K562 (cell line): ENCODE measurements at regions not wholly inside any gene's neighbourhood (a gene's known extent, or its start where the extent isn't known, plus 50 kb on each side); places are given as distances from the start of the nearest gene placed in this dataset.

Experiments used
- ATAC-seq: fragments of 200-7000 bp; cut with Tn5 transposase; 3 replicates; pipeline ENCODE4 v1.9.1; 2020; ENCODE audit warnings: moderate library complexity
- BruUV-seq: library from RNA; stranded (reverse); fragments of 400-500 nt; replicated peaks from 2 replicates; lab custom pipeline; 2021; lab: Mats Ljungman, UMichigan
- CTCF ChIA-PET: fragments of 300-600 bp; formaldehyde crosslinking; extraction: SDS; loops from one replicate; lab custom pipeline; 2021; ENCODE audit warnings: low intra/inter-chr PET ratio; lab: Yijun Ruan, JAX
- POLR2A ChIA-PET: fragments of 300-600, 350-650 bp; sonication (Branson Sonifier 250); formaldehyde crosslinking; extraction: SDS; loops from one replicate; lab custom pipeline; 2021; ENCODE audit warnings: antibody characterized with exemption, inconsistent platforms; lab: Yijun Ruan, JAX
- DNase-seq, 4 experiments: peaks; one replicate each; pipeline versions ENCODE4 v3.0.0 to v3.0.0-alpha.2; 2011 to 2018; ENCODE audit warnings: low spot score in 3 of 4, mixed read lengths in 3 of 4; ENCODE audit errors: extremely low read depth in 1 of 4
- FAIRE-seq: peaks from 2 replicates; lab custom pipeline; 2011; peaks lifted over from hg19 to GRCh38; lab: Jason Lieb, UNC
- H2AFZ ChIP-seq: 2 replicates; pipeline ENCODE4 v1.6.0; 2011; ENCODE audit warnings: low read depth, low read length, control low read depth, inconsistent platforms
- H3K27ac ChIP-seq: fragments of 200-600 bp; 3 replicates; pipeline ENCODE4 v1.8.0; 2011; ENCODE audit warnings: low read depth, mild to moderate bottlenecking, control low read depth, inconsistent platforms, low read length, moderate library complexity, mixed read lengths; ENCODE audit errors: extremely low read depth
- H3K27me3 ChIP-seq, 2 experiments: fragments of 300-600 bp in 1 of 2; 2 replicates in 1 of 2; 3 replicates in 1 of 2; pipeline versions ENCODE4 v1.6.0 to v1.8.0; 2011; ENCODE audit warnings: inconsistent platforms in 2 of 2, low read length in 2 of 2, mild to moderate bottlenecking in 1 of 2, mixed read lengths in 1 of 2, moderate library complexity in 1 of 2; ENCODE audit not compliant: control insufficient read depth in 2 of 2, insufficient read depth in 2 of 2
- H3K36me3 ChIP-seq: fragments of 300-600 bp; 3 replicates; pipeline ENCODE4 v1.8.0; 2011; ENCODE audit warnings: mild to moderate bottlenecking, low read length, inconsistent platforms; ENCODE audit not compliant: control insufficient read depth, insufficient read depth
- H3K4me1 ChIP-seq, 2 experiments: fragments of 200-600 bp in 1 of 2; replicated peaks in 1 of 2; 2 replicates in 1 of 2; 3 replicates in 1 of 2; pipeline versions ENCODE4 v1.5.1 to v1.8.0; 2011; ENCODE audit warnings: inconsistent platforms in 2 of 2, low read length in 2 of 2, mild to moderate bottlenecking in 1 of 2, mixed read lengths in 1 of 2, moderate library complexity in 1 of 2; ENCODE audit not compliant: control insufficient read depth in 2 of 2, insufficient read depth in 2 of 2
- H3K4me2 ChIP-seq: 2 replicates; pipeline ENCODE4 v1.6.1; 2011; ENCODE audit warnings: low read length, control low read depth, inconsistent platforms, mixed read lengths; ENCODE audit not compliant: insufficient read depth
- H3K4me3 ChIP-seq: fragments of 200-600 bp; sonication (generic), shearing (Covaris generic); 2 replicates; pipeline ENCODE4 v1.5.1; 2016; ENCODE audit warnings: control low read depth, inconsistent platforms
- H3K79me2 ChIP-seq: fragments of 200-600 bp; 3 replicates; pipeline ENCODE4 v1.8.0; 2011; ENCODE audit warnings: low read length, inconsistent platforms; ENCODE audit not compliant: control insufficient read depth, insufficient read depth
- H3K9ac ChIP-seq, 2 experiments: 2 replicates each; pipeline versions ENCODE4 v1.6.0 to v1.6.1; 2011; ENCODE audit warnings: low read depth in 2 of 2, low read length in 2 of 2, control low read depth in 1 of 2, inconsistent platforms in 1 of 2, mild to moderate bottlenecking in 1 of 2, mixed read lengths in 1 of 2; ENCODE audit not compliant: insufficient read depth in 1 of 2
- H3K9me1 ChIP-seq: one replicate; pipeline ENCODE4 v1.6.0; 2011; ENCODE audit warnings: inconsistent platforms, mild to moderate bottlenecking, low read length, moderate library complexity; ENCODE audit not compliant: control insufficient read depth, insufficient read depth
- H3K9me3 ChIP-seq: replicated peaks from 2 replicates; pipeline ENCODE4 v1.5.1; 2011; ENCODE audit warnings: low read depth, low read length, inconsistent platforms; ENCODE audit not compliant: control insufficient read depth, insufficient read depth
- H4K20me1 ChIP-seq: replicated peaks from 2 replicates; pipeline ENCODE4 v1.6.1; 2011; ENCODE audit warnings: low read length, inconsistent platforms, mixed read lengths; ENCODE audit not compliant: control insufficient read depth, insufficient read depth
- CHD1 ChIP-seq: fragments of 200-600 bp; sonication (generic); IDR thresholded peaks from one replicate; pipeline ENCODE4 v1.6.1; 2012; ENCODE audit warnings: mild to moderate bottlenecking, moderate library complexity, low read length, inconsistent platforms
- EHMT2 ChIP-seq: fragments of 450-650 bp; IDR thresholded peaks from 2 replicates; pipeline ENCODE4 v1.6.1; 2018; ENCODE audit warnings: antibody characterized with exemption
- GATAD2B ChIP-seq: fragments of 450-650 bp; IDR thresholded peaks from 2 replicates; pipeline ENCODE4 v1.6.1; 2017; ENCODE audit warnings: mild to moderate bottlenecking, borderline replicate concordance
- NFIC ChIP-seq: fragments of 450-650 bp; IDR thresholded peaks from 2 replicates; pipeline ENCODE4 v1.6.1; 2017; ENCODE audit warnings: mild to moderate bottlenecking, inconsistent platforms
- RAD21 ChIP-seq, 2 experiments: fragments of 250-450 bp in 1 of 2; fragments of 450-650 bp in 1 of 2; sonication (Bioruptor Pico) in 1 of 2; formaldehyde crosslinking in 1 of 2; IDR thresholded peaks in 1 of 2; conservative IDR thresholded peaks in 1 of 2; 2 replicates each; pipeline versions ENCODE4 v1.4.0 to v1.8.0; 2020 to 2022; ENCODE audit warnings: mild to moderate bottlenecking in 2 of 2, moderate library complexity in 1 of 2
- TEAD2 ChIP-seq: fragments of 450-650 bp; IDR thresholded peaks from 2 replicates; pipeline ENCODE4 v1.6.1; 2016; ENCODE audit warnings: missing genetic modification characterization, control low read depth, missing compliant biosample characterization
- ZBTB1 ChIP-seq: sonication (generic); formaldehyde crosslinking; IDR thresholded peaks from 2 replicates; pipeline ENCODE4 v1.8.1; 2023; ENCODE audit warnings: missing genetic modification reagents, low read depth, mild to moderate bottlenecking, borderline replicate concordance
- ZNF133 ChIP-seq: fragments of 250-450 bp; sonication (Bioruptor Pico); IDR thresholded peaks from 2 replicates; pipeline ENCODE4 v1.4.0; 2020; ENCODE audit warnings: mild to moderate bottlenecking
- WGBS: fragments of 100-300 bp; shearing (Covaris generic); methylation state at CpG from one replicate; pipeline ENCODE4 v1.1.6; 2016; ENCODE audit warnings: low coverage, mixed read lengths; ENCODE audit not compliant: insufficient coverage; ENCODE audit errors: missing lambda C conversion rate; 5-methylcytosine and 5-hydroxymethylcytosine counted together
- in situ Hi-C: fragments of 300-500 bp; cut with MboI; formaldehyde crosslinking; loops from 4 replicates; pipeline ENCODE4 v1.15.0; 2018; ENCODE audit warnings: inconsistent platforms, mixed read lengths
- intact Hi-C: fragments of 100-400 bp; cut with micrococcal nuclease; formaldehyde crosslinking; loops from 2 replicates; pipeline ENCODE4 v1.14.2; 2022
- TF ChIP-seq, protein P1 (sequence below): sonication (generic); formaldehyde crosslinking; IDR thresholded peaks from 2 replicates; pipeline ENCODE4 v1.8.0; 2022; ENCODE audit warnings: missing genetic modification reagents, mild to moderate bottlenecking, borderline replicate concordance
- TF ChIP-seq, protein P2 (sequence below): sonication (generic); formaldehyde crosslinking; IDR thresholded peaks from 2 replicates; pipeline ENCODE4 v1.9.0; 2022; ENCODE audit warnings: mild to moderate bottlenecking, missing genetic modification reagents

DNA sequence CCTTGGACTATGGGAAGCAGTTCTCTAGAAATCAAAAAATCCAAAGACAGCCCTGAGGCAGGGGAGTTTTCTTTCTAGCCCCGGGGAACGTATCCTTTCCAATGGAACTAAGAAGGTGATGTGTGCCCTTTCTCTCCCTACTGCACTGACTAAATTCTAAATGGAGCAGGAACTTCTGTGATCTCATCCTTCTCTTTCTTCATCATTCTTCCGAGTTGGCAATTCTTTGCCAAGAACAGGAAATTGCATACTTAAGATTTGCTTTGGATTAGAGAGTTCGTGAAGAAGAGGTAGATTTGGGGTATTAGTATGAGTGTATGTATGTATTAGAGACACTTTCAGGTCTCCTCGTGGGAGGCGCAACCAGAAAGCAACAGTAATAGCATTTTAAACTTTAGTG is 178.0 kb upstream of the PIK3R1 start (continued):
- TF ChIP-seq CHD1 (no peak), GATAD2B (no peak), TEAD2 (tag) (no peak), RAD21 (CRISPR knock-in tag; conservative IDR thresholded peaks at IDR 0.05 in 1 of 2, IDR thresholded peaks at IDR 0.05 in 1 of 2) (no peak)
- TF ChIP-seq, all 486 proteins: peak for 0

DNA sequence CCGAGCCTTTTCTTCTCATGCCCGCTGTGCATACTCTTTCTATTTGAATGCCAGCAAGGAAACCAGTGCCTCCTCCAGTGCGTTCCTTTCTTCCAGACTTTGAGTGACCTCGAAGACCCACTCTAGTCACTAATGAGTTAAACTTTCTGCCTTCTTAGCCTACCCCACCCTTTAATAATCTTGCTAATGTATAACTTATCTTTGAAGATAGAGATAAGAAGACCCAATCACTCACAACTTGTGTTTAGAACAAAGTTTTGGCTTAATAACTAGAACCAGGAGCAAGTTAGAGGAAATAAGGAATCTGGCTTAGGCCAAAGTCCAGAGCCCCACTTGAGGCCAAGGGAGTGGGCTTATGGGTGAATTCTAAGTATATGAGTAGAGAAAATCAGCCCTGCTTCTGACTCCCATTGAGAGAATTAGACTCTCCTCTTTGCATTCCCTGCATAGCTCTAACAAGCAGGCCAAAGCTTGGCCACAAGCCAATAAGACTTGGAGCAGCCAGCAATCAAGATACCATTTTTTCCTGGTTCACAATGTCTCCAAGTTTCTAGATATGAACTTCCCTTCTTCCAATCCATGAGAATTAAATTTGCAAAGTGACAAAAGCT is 181.5 kb upstream of the PIK3R1 start:
- intact Hi-C loops (no loop called here), in situ Hi-C loops (no loop called here)

More for the DNA sequence above, 181.5 kb upstream of the PIK3R1 start:
- TF ChIP-seq NFIC (peak; percentile 54; the same call in 1 of the 2 replicates), ZBTB1 (CRISPR knock-in tag) (no peak), EHMT2 (no peak), ZNF133 (no peak)
- TF ChIP-seq, protein P1, sequence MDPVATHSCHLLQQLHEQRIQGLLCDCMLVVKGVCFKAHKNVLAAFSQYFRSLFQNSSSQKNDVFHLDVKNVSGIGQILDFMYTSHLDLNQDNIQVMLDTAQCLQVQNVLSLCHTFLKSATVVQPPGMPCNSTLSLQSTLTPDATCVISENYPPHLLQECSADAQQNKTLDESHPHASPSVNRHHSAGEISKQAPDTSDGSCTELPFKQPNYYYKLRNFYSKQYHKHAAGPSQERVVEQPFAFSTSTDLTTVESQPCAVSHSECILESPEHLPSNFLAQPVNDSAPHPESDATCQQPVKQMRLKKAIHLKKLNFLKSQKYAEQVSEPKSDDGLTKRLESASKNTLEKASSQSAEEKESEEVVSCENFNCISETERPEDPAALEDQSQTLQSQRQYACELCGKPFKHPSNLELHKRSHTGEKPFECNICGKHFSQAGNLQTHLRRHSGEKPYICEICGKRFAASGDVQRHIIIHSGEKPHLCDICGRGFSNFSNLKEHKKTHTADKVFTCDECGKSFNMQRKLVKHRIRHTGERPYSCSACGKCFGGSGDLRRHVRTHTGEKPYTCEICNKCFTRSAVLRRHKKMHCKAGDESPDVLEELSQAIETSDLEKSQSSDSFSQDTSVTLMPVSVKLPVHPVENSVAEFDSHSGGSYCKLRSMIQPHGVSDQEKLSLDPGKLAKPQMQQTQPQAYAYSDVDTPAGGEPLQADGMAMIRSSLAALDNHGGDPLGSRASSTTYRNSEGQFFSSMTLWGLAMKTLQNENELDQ = no peak
- TF ChIP-seq, protein P2, sequence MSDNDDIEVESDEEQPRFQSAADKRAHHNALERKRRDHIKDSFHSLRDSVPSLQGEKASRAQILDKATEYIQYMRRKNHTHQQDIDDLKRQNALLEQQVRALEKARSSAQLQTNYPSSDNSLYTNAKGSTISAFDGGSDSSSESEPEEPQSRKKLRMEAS (CRISPR knock-in tag) = no peak
- DNase-seq (no peak), ATAC-seq (no peak), FAIRE-seq (no peak)
- H3K9me3 ChIP-seq = no peaks in the 10 kb centered on the region
- H4K20me1 ChIP-seq = no peaks in the 10 kb centered on the region
- H3K36me3 ChIP-seq = no peaks in the 10 kb centered on the region
- no peaks in the 10 kb centered on the region for H3K79me2 ChIP-seq
- CTCF ChIA-PET = no interaction called here
- H3K9me1 ChIP-seq = no peaks in the 10 kb centered on the region
- H3K27me3 ChIP-seq = peaks cover 0 to 2% of the 10 kb centered on the region in 2 experiments; a peak in 2 of 5 replicates
- 0% methylated on average over 4 of the region's 4 CpGs for WGBS
- H2AFZ ChIP-seq = no peak overlapping the region
- H3K9ac ChIP-seq = no peak overlapping the region
- no TSS peak for BruUV-seq
- POLR2A ChIA-PET = no interaction called here
- no peak overlapping the region for H3K27ac ChIP-seq
- no peak overlapping the region for H3K4me3 ChIP-seq
- no peak overlapping the region for H3K4me2 ChIP-seq
- H3K4me1 ChIP-seq = no peaks in the 10 kb centered on the region
